SW480 (cell line): ENCODE measurements at regions not wholly inside any gene's neighbourhood (a gene's known extent, or its start where the extent isn't known, plus 50 kb on each side); places are given as distances from the start of the nearest gene placed in this dataset.

Experiments used
- DNase-seq: peaks from one replicate; pipeline ENCODE4 v3.0.0-alpha.2; 2016; ENCODE audit warnings: low spot score

GRCh38 chr9:108675708-108676107 lies 180.1 kb downstream of the ACTL7B start:
- DNase-seq: no peak

GRCh38 chr9:108674766-108675530 lies 180.8 kb downstream of the ACTL7B start:
- no peak for DNase-seq

GRCh38 chr9:108673386-108673785 lies 182.4 kb downstream of the ACTL7B start:
- DNase-seq: no peak

- DNase-seq: no peak
Measured at GRCh38 chr9:108672475-108673190, 183.2 kb downstream of the ACTL7B start.

GRCh38 chr9:108671794-108672193 lies 184.0 kb downstream of the ACTL7B start:
- no peak for DNase-seq

- peak; percentile 49 for DNase-seq
Measured at GRCh38 chr9:108671176-108671575, 184.6 kb downstream of the ACTL7B start.

GRCh38 chr9:108668938-108669335 lies 186.8 kb downstream of the ACTL7B start:
- DNase-seq: no peak

- no peak for DNase-seq
Measured at GRCh38 chr9:108668191-108668937, 187.4 kb downstream of the ACTL7B start.

- DNase-seq: no peak
Measured at GRCh38 chr9:108666240-108666784, 189.5 kb downstream of the ACTL7B start.

GRCh38 chr9:108665521-108666239 lies 190.1 kb downstream of the ACTL7B start:
- no peak for DNase-seq

- DNase-seq: peak; percentile 18
Measured at GRCh38 chr9:108664309-108665255, 191.2 kb downstream of the ACTL7B start.

GRCh38 chr9:108663422-108663821 lies 192.4 kb downstream of the ACTL7B start:
- DNase-seq: no peak

GRCh38 chr9:108662956-108663355 lies 192.8 kb downstream of the ACTL7B start:
- DNase-seq: no peak

- DNase-seq: no peak
Measured at GRCh38 chr9:108662091-108662875, 193.5 kb downstream of the ACTL7B start.

- DNase-seq: no peak
Measured at GRCh38 chr9:108656566-108656965, 199.2 kb downstream of the ACTL7B start.

- DNase-seq: no peak
Measured at GRCh38 chr9:108655818-108656217, 200.0 kb downstream of the ACTL7B start.

- DNase-seq: no peak
Measured at GRCh38 chr9:108654566-108654965, 201.2 kb downstream of the ACTL7B start.

- DNase-seq: no peak
Measured at GRCh38 chr9:108652851-108653250, 202.9 kb downstream of the ACTL7B start.

GRCh38 chr9:108650826-108651225 lies 205.0 kb downstream of the ACTL7B start:
- no peak for DNase-seq

GRCh38 chr9:108645520-108645919 lies 210.3 kb downstream of the ACTL7B start:
- DNase-seq: no peak
